ENCODE measurements at regions not wholly inside any gene's neighbourhood (a gene's known extent, or its start where the extent isn't known, plus 50 kb on each side); places are given as distances from the start of the nearest gene placed in this dataset.

GRCh38 chr2:187215532-187216240 is 232.4 kb downstream of the CALCRL start:
- H3K4me1 ChIP-seq = no peaks in the 10 kb centered on the region
- H3K9me3 ChIP-seq = peaks cover 0 to 19% (median 11%) of the 10 kb centered on the region in 8 donors
- no peak overlapping the region for H3K27ac ChIP-seq
- no peak for DNase-seq
- no peak overlapping the region for H3K4me3 ChIP-seq
- no peaks in the 10 kb centered on the region for H3K36me3 ChIP-seq
- TF ChIP-seq POLR2AphosphoS5 (IDR thresholded peaks at IDR 0.05) = no peak
- TF ChIP-seq, protein P1, sequence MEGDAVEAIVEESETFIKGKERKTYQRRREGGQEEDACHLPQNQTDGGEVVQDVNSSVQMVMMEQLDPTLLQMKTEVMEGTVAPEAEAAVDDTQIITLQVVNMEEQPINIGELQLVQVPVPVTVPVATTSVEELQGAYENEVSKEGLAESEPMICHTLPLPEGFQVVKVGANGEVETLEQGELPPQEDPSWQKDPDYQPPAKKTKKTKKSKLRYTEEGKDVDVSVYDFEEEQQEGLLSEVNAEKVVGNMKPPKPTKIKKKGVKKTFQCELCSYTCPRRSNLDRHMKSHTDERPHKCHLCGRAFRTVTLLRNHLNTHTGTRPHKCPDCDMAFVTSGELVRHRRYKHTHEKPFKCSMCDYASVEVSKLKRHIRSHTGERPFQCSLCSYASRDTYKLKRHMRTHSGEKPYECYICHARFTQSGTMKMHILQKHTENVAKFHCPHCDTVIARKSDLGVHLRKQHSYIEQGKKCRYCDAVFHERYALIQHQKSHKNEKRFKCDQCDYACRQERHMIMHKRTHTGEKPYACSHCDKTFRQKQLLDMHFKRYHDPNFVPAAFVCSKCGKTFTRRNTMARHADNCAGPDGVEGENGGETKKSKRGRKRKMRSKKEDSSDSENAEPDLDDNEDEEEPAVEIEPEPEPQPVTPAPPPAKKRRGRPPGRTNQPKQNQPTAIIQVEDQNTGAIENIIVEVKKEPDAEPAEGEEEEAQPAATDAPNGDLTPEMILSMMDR (IDR thresholded peaks at IDR 0.05 in 8 of 11, conservative IDR thresholded peaks at IDR 0.05 in 3 of 11) = no peak
- no peak for TF ChIP-seq POLR2A (IDR thresholded peaks at IDR 0.05)
- 59 to 82% (median 78%) methylated on average over 1 of the region's 1 CpG for WGBS, 5 donors
- intact Hi-C loops (cut with DNase I; ENCODE audit: low total_unique reads) = no loop called here
- H3K27me3 ChIP-seq (replicated peaks in 1 of 7) = no peaks in the 10 kb centered on the region

DNA sequence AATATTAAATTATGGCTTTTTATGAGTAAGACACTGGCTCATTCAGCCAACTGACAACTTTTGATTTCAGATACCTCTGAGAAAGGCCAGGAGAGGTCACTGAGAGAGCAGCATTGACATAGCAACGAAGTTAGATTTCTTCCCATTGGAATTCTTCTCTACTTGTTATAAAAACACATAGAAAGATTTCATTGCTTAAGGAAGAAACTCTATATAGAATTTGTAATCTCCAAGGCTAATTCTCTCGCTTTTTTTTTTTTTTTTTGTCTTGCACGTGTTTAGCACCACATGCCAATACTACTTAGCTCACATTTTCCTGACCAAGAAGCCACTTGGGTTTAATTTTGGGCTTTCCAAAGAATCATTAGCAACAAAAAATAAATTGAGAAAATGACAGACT is 233.7 kb downstream of the CALCRL start:
- Histone ChIP-seq H3K4me3 (no peak overlapping the region), H3K27me3 (replicated peaks in 1 of 7) (no peaks in the 10 kb centered on the region), H3K9me3 (peaks cover 0 to 23% (median 11%) of the 10 kb centered on the region in 8 donors), H3K27ac (no peak overlapping the region), H3K36me3 (no peaks in the 10 kb centered on the region), H3K4me1 (no peaks in the 10 kb centered on the region)
- 70 to 82% (median 76%) methylated on average over 3 of the region's 3 CpGs for WGBS, 5 donors
- DNase-seq = no peak
- intact Hi-C loops (cut with DNase I; ENCODE audit: low total_unique reads) = no loop called here
- no peak for TF ChIP-seq POLR2AphosphoS5 (IDR thresholded peaks at IDR 0.05)
- TF ChIP-seq POLR2A (IDR thresholded peaks at IDR 0.05) = no peak
- TF ChIP-seq, protein P1 (IDR thresholded peaks at IDR 0.05 in 8 of 11, conservative IDR thresholded peaks at IDR 0.05 in 3 of 11) = no peak

- H3K4me3 ChIP-seq = no peak overlapping the region
- no peak for TF ChIP-seq POLR2AphosphoS5 (IDR thresholded peaks at IDR 0.05)
- TF ChIP-seq, protein P1 (IDR thresholded peaks at IDR 0.05 in 8 of 11, conservative IDR thresholded peaks at IDR 0.05 in 3 of 11) = no peak
- H3K4me1 ChIP-seq = no peaks in the 10 kb centered on the region
- no peaks in the 10 kb centered on the region for H3K27me3 ChIP-seq (replicated peaks in 1 of 7)
- H3K9me3 ChIP-seq = peaks cover 0 to 23% (median 11%) of the 10 kb centered on the region in 8 donors
- H3K36me3 ChIP-seq = no peaks in the 10 kb centered on the region
- DNase-seq = no peak
- intact Hi-C loops (cut with DNase I; ENCODE audit: low total_unique reads) = no loop called here
- no peak overlapping the region for H3K27ac ChIP-seq
These were observed 234.3 kb downstream of the CALCRL start for GRCh38 chr2:187213798-187214197.

DNA sequence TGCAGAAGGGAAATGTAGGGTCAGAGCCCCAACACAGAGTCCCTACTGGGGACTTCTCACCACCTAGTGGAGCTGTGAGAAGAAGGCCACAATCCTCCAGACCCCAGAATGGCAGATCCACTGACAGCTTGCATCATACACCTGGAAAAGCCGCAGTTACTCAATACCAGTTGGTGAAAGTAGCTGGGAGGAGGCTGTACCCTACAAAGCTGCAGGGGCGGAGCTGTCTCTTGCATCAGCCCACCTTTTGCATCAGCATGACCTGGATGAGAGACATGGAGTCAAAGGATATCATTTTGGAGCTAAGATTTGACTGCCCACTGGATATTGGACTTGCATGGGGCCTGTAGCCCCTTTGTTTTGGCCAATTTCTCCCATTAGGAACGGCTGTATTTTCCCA is 237.3 kb downstream of the CALCRL start:
- 57 to 71% (median 65%) methylated on average over 3 of the region's 3 CpGs for WGBS, 5 donors
- TF ChIP-seq, protein P1 (IDR thresholded peaks at IDR 0.05 in 8 of 11, conservative IDR thresholded peaks at IDR 0.05 in 3 of 11) = no peak
- no peak for TF ChIP-seq POLR2AphosphoS5 (IDR thresholded peaks at IDR 0.05)
- no peak for TF ChIP-seq POLR2A (IDR thresholded peaks at IDR 0.05)
- Histone ChIP-seq H3K27me3 (replicated peaks in 1 of 7) (no peaks in the 10 kb centered on the region), H3K9me3 (peaks cover 0 to 23% (median 11%) of the 10 kb centered on the region in 8 donors), H3K27ac (no peak overlapping the region), H3K4me3 (no peak overlapping the region), H3K36me3 (no peaks in the 10 kb centered on the region), H3K4me1 (no peaks in the 10 kb centered on the region)
- intact Hi-C loops (cut with DNase I; ENCODE audit: low total_unique reads) = no loop called here
- no peak for DNase-seq

Measured in spleen (tissue), 11 donors.